ENCODE measurements at regions not wholly inside any gene's neighbourhood (a gene's known extent, or its start where the extent isn't known, plus 50 kb on each side); places are given as distances from the start of the nearest gene placed in this dataset.
"Not testable (repeated sequence)": the region's sequence is repeated elsewhere in the genome, so short reads cannot be mapped to it uniquely, and the experiment has no call there.

DNA sequence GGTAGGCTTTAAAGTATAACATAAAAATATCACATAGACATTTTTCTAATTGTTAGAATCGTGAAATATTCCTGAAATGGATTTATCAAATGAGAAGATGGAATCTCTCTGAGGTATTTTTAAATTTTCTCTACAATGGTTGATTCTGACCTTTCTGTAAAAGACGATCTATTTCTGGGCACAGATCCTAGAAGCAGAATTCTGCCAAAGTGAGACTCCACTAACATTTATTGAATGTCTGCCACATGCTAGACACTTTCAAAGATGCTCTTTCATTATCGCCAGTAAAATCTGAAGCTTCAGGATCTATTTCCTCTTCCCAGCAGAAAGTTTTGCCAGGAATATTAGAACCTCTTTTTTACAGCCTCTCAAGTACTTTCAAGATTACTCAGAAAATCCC, 64.1 kb upstream of the TMEM45B start:
- in situ Hi-C loops (cut with HindIII; ENCODE audit: low sequenced_read_pairs) = no loop called here

DNA sequence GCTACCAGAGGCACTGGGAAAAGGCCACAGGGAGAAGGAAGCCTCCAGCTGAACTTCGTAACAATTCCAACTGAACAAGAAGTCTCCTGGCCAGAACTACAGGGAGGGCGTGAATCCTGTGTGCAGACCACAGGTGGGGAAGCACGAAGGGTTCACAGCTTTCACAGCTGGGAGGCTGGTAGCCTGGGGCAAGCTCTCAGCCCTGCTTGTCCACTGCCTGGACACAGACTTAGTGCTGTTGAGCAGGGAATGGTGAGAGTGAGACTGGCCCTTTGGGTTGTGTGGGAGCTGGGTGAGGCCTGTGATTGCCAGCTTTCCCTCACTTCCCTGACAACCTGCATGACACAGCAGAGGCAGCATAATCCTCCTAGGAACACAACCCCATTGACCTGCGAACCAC, 52.1 kb upstream of the TMEM45B start:
- in situ Hi-C loops (cut with HindIII; ENCODE audit: low sequenced_read_pairs) = not testable (repeated sequence)

DNA sequence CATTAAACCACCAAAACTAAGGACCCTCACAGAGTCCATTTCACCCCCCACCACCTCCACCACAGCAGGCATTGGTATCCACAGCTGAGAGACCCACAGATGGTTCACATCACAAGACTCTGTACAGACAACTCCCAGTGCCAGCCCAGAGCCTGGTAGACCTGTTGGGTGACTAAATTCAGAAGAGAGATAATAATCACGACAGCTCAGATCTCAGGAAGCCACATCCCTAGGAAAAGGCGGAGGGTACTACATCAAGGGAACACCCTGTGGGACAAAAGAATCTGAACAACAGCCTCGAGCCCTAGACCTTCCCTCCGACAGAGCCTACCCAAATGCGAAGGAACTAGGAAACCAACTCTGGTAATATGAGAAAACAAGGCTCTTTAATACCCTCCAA, 51.4 kb upstream of the TMEM45B start:
- in situ Hi-C loops (cut with HindIII; ENCODE audit: low sequenced_read_pairs) = not testable (repeated sequence)
